IMR-90 (cell line): ENCODE measurements at regions not wholly inside any gene's neighbourhood (a gene's known extent, or its start where the extent isn't known, plus 50 kb on each side); places are given as distances from the start of the nearest gene placed in this dataset.

ENCODE experiments used
- ATAC-seq: fragments of 200-7000 bp; cut with Tn5 transposase; 2 replicates; pipeline ENCODE4 v1.9.1; 2020; ENCODE audit warnings: low read depth, mild to moderate bottlenecking, moderate library complexity
- BruUV-seq: library from RNA; stranded (reverse); fragments of 400-500 nt; replicated peaks from 2 replicates; lab custom pipeline; 2021; lab: Mats Ljungman, UMichigan
- CTCF ChIA-PET: fragments of 300-600 bp; formaldehyde crosslinking; extraction: SDS; loops from one replicate; lab custom pipeline; 2021; ENCODE audit warnings: antibody characterized with exemption; lab: Yijun Ruan, JAX
- POLR2A ChIA-PET: fragments of 300-600 bp; sonication (Branson Sonifier 250); formaldehyde crosslinking; loops from one replicate; lab custom pipeline; 2022; ENCODE audit warnings: antibody characterized with exemption; ENCODE audit not compliant: unreplicated experiment; lab: Charles Lee
- DNase-seq: peaks from one replicate; pipeline ENCODE4 v3.0.0; 2013
- H2AFZ ChIP-seq: replicated peaks from 2 replicates; pipeline ENCODE3; 2013; ENCODE audit warnings: low read length, mild to moderate bottlenecking; ENCODE audit not compliant: poor library complexity
- H2AK5ac ChIP-seq: 2 replicates; pipeline ENCODE4 v1.6.1; 2013; ENCODE audit warnings: low read depth, low read length, inconsistent platforms
- H2AK9ac ChIP-seq: replicated peaks from 2 replicates; pipeline ENCODE3; 2013; ENCODE audit warnings: mild to moderate bottlenecking, low read depth, low read length, moderate library complexity; ENCODE audit not compliant: poor library complexity
- H2BK120ac ChIP-seq: 2 replicates; pipeline ENCODE4 v1.6.1; 2013; ENCODE audit warnings: low read depth, low read length, inconsistent platforms
- H2BK15ac ChIP-seq: 3 replicates; pipeline ENCODE4 v1.6.1; 2013; ENCODE audit warnings: low read depth, low read length, inconsistent platforms
- H2BK20ac ChIP-seq: 2 replicates; pipeline ENCODE4 v1.6.1; 2013; ENCODE audit warnings: low read depth, mild to moderate bottlenecking, inconsistent platforms, low read length, moderate library complexity
- H2BK5ac ChIP-seq: 2 replicates; pipeline ENCODE4 v1.6.1; 2013; ENCODE audit warnings: mild to moderate bottlenecking, low read depth, low read length, inconsistent platforms; ENCODE audit not compliant: poor library complexity, severe bottlenecking
- H3K14ac ChIP-seq: replicated peaks from 2 replicates; pipeline ENCODE4 v1.6.1; 2013; ENCODE audit warnings: low read depth, low read length, inconsistent platforms
- H3K18ac ChIP-seq: 2 replicates; pipeline ENCODE4 v1.6.1; 2013; ENCODE audit warnings: low read depth, low read length, control low read depth
- H3K23ac ChIP-seq: 2 replicates; pipeline ENCODE4 v1.6.1; 2013; ENCODE audit warnings: low read depth, low read length, inconsistent platforms
- H3K27ac ChIP-seq: 2 replicates; pipeline ENCODE4 v1.5.1; 2013; ENCODE audit warnings: mild to moderate bottlenecking, control low read depth, low read length; ENCODE audit not compliant: insufficient read depth
- H3K27me3 ChIP-seq: 2 replicates; pipeline ENCODE4 v1.6.1; 2013; ENCODE audit warnings: low read length; ENCODE audit not compliant: control insufficient read depth, insufficient read depth
- H3K36me3 ChIP-seq: 2 replicates; pipeline ENCODE4 v1.6.1; 2013; ENCODE audit warnings: low read length, mixed read lengths; ENCODE audit not compliant: control insufficient read depth, insufficient read depth
- H3K4ac ChIP-seq: 2 replicates; pipeline ENCODE4 v1.6.1; 2013; ENCODE audit warnings: low read depth, low read length, inconsistent platforms
- H3K4me1 ChIP-seq: 2 replicates; pipeline ENCODE4 v1.6.1; 2013; ENCODE audit warnings: low read length, mixed read lengths; ENCODE audit not compliant: control insufficient read depth, insufficient read depth
- H3K4me2 ChIP-seq: 2 replicates; pipeline ENCODE4 v1.6.1; 2013; ENCODE audit warnings: low read depth, mild to moderate bottlenecking, control low read depth, low read length, moderate library complexity
- H3K4me3 ChIP-seq: 2 replicates; pipeline ENCODE4 v1.5.1; 2013; ENCODE audit warnings: low read depth, mild to moderate bottlenecking, control low read depth, low read length, moderate library complexity; ENCODE audit not compliant: insufficient read depth
- H3K56ac ChIP-seq: 2 replicates; pipeline ENCODE4 v1.6.1; 2013; ENCODE audit warnings: low read length, inconsistent platforms; ENCODE audit not compliant: insufficient read depth; ENCODE audit errors: extremely low read depth
- H3K79me1 ChIP-seq, 2 experiments: 2 replicates each; pipeline ENCODE4 v1.6.1; 2013; ENCODE audit warnings: low read length in 2 of 2, inconsistent platforms in 1 of 2, low read depth in 1 of 2
- H3K9ac ChIP-seq: 2 replicates; pipeline ENCODE4 v1.6.1; 2013; ENCODE audit warnings: low read depth, low read length, control low read depth
- H3K9me1 ChIP-seq: 2 replicates; pipeline ENCODE4 v1.6.1; 2013; ENCODE audit warnings: low read length, inconsistent platforms; ENCODE audit not compliant: insufficient read depth
- H3K9me3 ChIP-seq: 2 replicates; pipeline ENCODE4 v1.6.1; 2013; ENCODE audit warnings: low read length; ENCODE audit not compliant: control insufficient read depth, insufficient read depth
- H4K20me1 ChIP-seq: 2 replicates; pipeline ENCODE4 v1.6.1; 2013; ENCODE audit warnings: low read length, inconsistent platforms; ENCODE audit not compliant: insufficient read depth
- H4K5ac ChIP-seq: 2 replicates; pipeline ENCODE4 v1.6.1; 2013; ENCODE audit warnings: mild to moderate bottlenecking, low read depth, low read length, control low read depth
- H4K8ac ChIP-seq, 2 experiments: 2 replicates each; pipeline ENCODE4 v1.6.1; 2013; ENCODE audit warnings: low read depth in 2 of 2, low read length in 2 of 2, control low read depth in 1 of 2, inconsistent platforms in 1 of 2
- H4K91ac ChIP-seq: 2 replicates; pipeline ENCODE4 v1.6.1; 2013; ENCODE audit warnings: low read depth, low read length, inconsistent platforms; ENCODE audit not compliant: insufficient read depth
- BHLHE40 ChIP-seq: fragments of 150-350 bp; IDR thresholded peaks from 2 replicates; pipeline ENCODE4 v1.6.1; 2016; ENCODE audit warnings: mild to moderate bottlenecking, low read depth, low read length
- CEBPB ChIP-seq: IDR thresholded peaks from 2 replicates; pipeline ENCODE4 v1.6.1; 2012; ENCODE audit warnings: low read depth, low read length, improper control_type of control experiment
- CHD1 ChIP-seq: IDR thresholded peaks from 2 replicates; pipeline ENCODE4 v1.6.1; 2012; ENCODE audit warnings: low read depth, low read length, improper control_type of control experiment
- CTCF ChIP-seq: conservative IDR thresholded peaks from 2 replicates; pipeline ENCODE4 v1.5.1; 2012; ENCODE audit warnings: mild to moderate bottlenecking, low read depth, low read length, improper control_type of control experiment
- ELK1 ChIP-seq: fragments of 150-350 bp; IDR thresholded peaks from 2 replicates; pipeline ENCODE4 v1.6.1; 2016; ENCODE audit warnings: low read depth, mild to moderate bottlenecking, low read length, moderate library complexity, borderline replicate concordance
- FOS ChIP-seq: fragments of 150-350 bp; IDR thresholded peaks from 2 replicates; pipeline ENCODE4 v1.6.1; 2016; ENCODE audit warnings: low read depth, low read length
- MAFK ChIP-seq: IDR thresholded peaks from 2 replicates; pipeline ENCODE4 v1.6.1; 2012; ENCODE audit warnings: low read depth, low read length, improper control_type of control experiment
- MAZ ChIP-seq: IDR thresholded peaks from 2 replicates; pipeline ENCODE4 v1.6.1; 2012; ENCODE audit warnings: low read depth, mild to moderate bottlenecking, low read length, improper control_type of control experiment, moderate library complexity, borderline replicate concordance
- MXI1 ChIP-seq: IDR thresholded peaks from 2 replicates; pipeline ENCODE4 v1.6.1; 2012; ENCODE audit warnings: low read depth, mild to moderate bottlenecking, low read length, moderate library complexity, borderline replicate concordance
- NFE2L2 ChIP-seq: fragments of 150-350 bp; IDR thresholded peaks from 2 replicates; pipeline ENCODE4 v1.6.1; 2016; ENCODE audit warnings: low read depth, mild to moderate bottlenecking, low read length
- POLR2A ChIP-seq: IDR thresholded peaks from 2 replicates; pipeline ENCODE4 v1.6.1; 2012; ENCODE audit warnings: mild to moderate bottlenecking, low read depth, low read length
- RAD21 ChIP-seq: IDR thresholded peaks from 2 replicates; pipeline ENCODE4 v1.6.1; 2012; ENCODE audit warnings: low read length, improper control_type of control experiment
- RCOR1 ChIP-seq: IDR thresholded peaks from 2 replicates; pipeline ENCODE4 v1.6.1; 2012; ENCODE audit warnings: mild to moderate bottlenecking, low read length, improper control_type of control experiment; ENCODE audit not compliant: insufficient replicate concordance
- RFX5 ChIP-seq: IDR thresholded peaks from 2 replicates; pipeline ENCODE4 v1.8.0; 2012; ENCODE audit warnings: low read depth, mild to moderate bottlenecking, low read length, moderate library complexity
- SMC3 ChIP-seq: fragments of 150-350 bp; IDR thresholded peaks from 2 replicates; pipeline ENCODE4 v1.6.1; 2016; ENCODE audit warnings: low read depth, mild to moderate bottlenecking, antibody characterized with exemption, low read length, moderate library complexity
- USF2 ChIP-seq: fragments of 150-350 bp; IDR thresholded peaks from 2 replicates; pipeline ENCODE4 v1.6.1; 2017; ENCODE audit warnings: mild to moderate bottlenecking, antibody characterized with exemption, low read length, low read depth
- whole genome bisulfite sequencing, 2 experiments: methylation state at CpG; one replicate each; pipeline versions ENCODE4 v1.1.5 to v1.1.7; 2013; ENCODE audit warnings: missing lambda C conversion rate in 2 of 2; ENCODE audit not compliant: insufficient read length in 1 of 2; ENCODE audit errors: extremely low coverage in 2 of 2; 5-methylcytosine and 5-hydroxymethylcytosine counted together
- dilution Hi-C: fragments of 300-500 bp; cut with HindIII; formaldehyde crosslinking; loops from one replicate; pipeline ENCODE4 v1.14.3; 2018; ENCODE audit warnings: low sequenced_read_pairs; ENCODE audit not compliant: unreplicated experiment
- in situ Hi-C: fragments of 300-500 bp; cut with MboI; formaldehyde crosslinking; loops from 3 replicates; pipeline ENCODE4 v1.14.3; 2019; ENCODE audit warnings: low sequenced_read_pairs, inconsistent platforms, mixed read lengths
- intact Hi-C: fragments of 100-400 bp; cut with micrococcal nuclease; formaldehyde crosslinking; loops from 2 replicates; pipeline ENCODE4 v1.10.0; 2022

GRCh38 chr3:189103208-189103607, 68.6 kb upstream of the TPRG1 start:
- dilution Hi-C loops (no loop called here), in situ Hi-C loops (no loop called here), intact Hi-C loops (no loop called here)
- Histone ChIP-seq H3K4me2 (no peak overlapping the region), H2AK9ac (no peak overlapping the region), H3K4ac (no peak overlapping the region), H3K9me1 (no peaks in the 10 kb centered on the region), H3K9ac (no peak overlapping the region), H3K79me1 (no peaks in the 10 kb centered on the region), H3K27ac (no peak overlapping the region), H2BK120ac (no peak overlapping the region), H2BK5ac (no peak overlapping the region), H2BK20ac (no peak overlapping the region), H3K14ac (no peak overlapping the region), H3K23ac (no peak overlapping the region), H2AK5ac (no peak overlapping the region), H4K8ac (no peak overlapping the region), H4K5ac (no peak overlapping the region), H4K20me1 (no peaks in the 10 kb centered on the region), H3K4me3 (no peak overlapping the region), H3K36me3 (no peaks in the 10 kb centered on the region), H3K4me1 (no peaks in the 10 kb centered on the region), H4K91ac (no peak overlapping the region), H3K27me3 (peaks cover 3% of the 10 kb centered on the region), H2AFZ (no peak overlapping the region), H3K9me3 (no peaks in the 10 kb centered on the region), H3K18ac (no peak overlapping the region), H3K56ac (no peak overlapping the region), H2BK15ac (no peak overlapping the region)
- CTCF ChIA-PET: no interaction called here
- TF ChIP-seq RCOR1: no peak
- no peak for TF ChIP-seq CEBPB
- TF ChIP-seq MXI1: no peak
- no peak for TF ChIP-seq RFX5
- TF ChIP-seq CHD1: no peak
- no peak for TF ChIP-seq BHLHE40
- no peak for TF ChIP-seq MAFK
- no peak for TF ChIP-seq POLR2A
- TF ChIP-seq SMC3: no peak
- no peak for TF ChIP-seq MAZ
- TF ChIP-seq NFE2L2: no peak
- TF ChIP-seq USF2: no peak
- no peak for TF ChIP-seq FOS
- no peak for TF ChIP-seq ELK1
- TF ChIP-seq CTCF: no peak
- no peak for TF ChIP-seq RAD21
- DNase-seq: no peak
- ATAC-seq: no peak
- POLR2A ChIA-PET: no interaction called here
- no TSS peak for BruUV-seq
- WGBS, 2 experiments: no CpG with 5 or more reads among the region's 1 CpG
